MM.1S (cell line): ENCODE measurements at regions not wholly inside any gene's neighbourhood (a gene's known extent, or its start where the extent isn't known, plus 50 kb on each side); places are given as distances from the start of the nearest gene placed in this dataset.

Source experiments
- EZH2 ChIP-seq: fragments of 300-600 bp; sonication (generic); optimal IDR thresholded peaks from 2 replicates; pipeline ENCODE3; 2017; ENCODE audit warnings: low read depth, mild to moderate bottlenecking, antibody characterized with exemption, low read length, mixed read lengths
- EZH2phosphoT487 ChIP-seq: fragments of 300-600 bp; sonication (generic); IDR thresholded peaks from 2 replicates; pipeline ENCODE4 v1.6.1; 2018; ENCODE audit warnings: antibody characterized with exemption, low read length
- TF ChIP-seq, protein P1 (sequence below): fragments of 300-600 bp; sonication (generic); IDR thresholded peaks from 2 replicates; pipeline ENCODE4 v1.5.1; 2016; ENCODE audit warnings: antibody characterized with exemption, low read length, mixed read lengths

DNA sequence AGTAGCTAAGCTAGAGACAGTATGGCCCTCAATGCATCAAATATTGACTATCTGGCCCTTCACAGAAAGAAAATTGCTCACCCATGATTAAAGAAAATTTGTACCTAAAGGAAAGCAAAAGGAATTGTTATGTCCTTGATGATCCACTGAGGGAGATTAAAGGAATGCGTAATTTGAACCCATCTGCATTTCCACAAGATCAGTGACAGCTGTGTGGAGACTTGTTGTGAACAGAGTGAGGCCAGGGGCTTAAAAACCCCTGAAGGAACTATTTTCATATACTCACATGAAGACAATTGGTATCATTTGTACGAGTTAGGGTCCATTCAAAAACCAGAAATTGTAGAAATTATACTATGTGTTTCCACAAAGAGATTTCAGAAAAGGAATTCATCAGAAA lies 1908.1 kb upstream of the SEL1L start:
- TF ChIP-seq, protein P1, sequence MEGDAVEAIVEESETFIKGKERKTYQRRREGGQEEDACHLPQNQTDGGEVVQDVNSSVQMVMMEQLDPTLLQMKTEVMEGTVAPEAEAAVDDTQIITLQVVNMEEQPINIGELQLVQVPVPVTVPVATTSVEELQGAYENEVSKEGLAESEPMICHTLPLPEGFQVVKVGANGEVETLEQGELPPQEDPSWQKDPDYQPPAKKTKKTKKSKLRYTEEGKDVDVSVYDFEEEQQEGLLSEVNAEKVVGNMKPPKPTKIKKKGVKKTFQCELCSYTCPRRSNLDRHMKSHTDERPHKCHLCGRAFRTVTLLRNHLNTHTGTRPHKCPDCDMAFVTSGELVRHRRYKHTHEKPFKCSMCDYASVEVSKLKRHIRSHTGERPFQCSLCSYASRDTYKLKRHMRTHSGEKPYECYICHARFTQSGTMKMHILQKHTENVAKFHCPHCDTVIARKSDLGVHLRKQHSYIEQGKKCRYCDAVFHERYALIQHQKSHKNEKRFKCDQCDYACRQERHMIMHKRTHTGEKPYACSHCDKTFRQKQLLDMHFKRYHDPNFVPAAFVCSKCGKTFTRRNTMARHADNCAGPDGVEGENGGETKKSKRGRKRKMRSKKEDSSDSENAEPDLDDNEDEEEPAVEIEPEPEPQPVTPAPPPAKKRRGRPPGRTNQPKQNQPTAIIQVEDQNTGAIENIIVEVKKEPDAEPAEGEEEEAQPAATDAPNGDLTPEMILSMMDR = no peak
- TF ChIP-seq EZH2 (no peak), EZH2phosphoT487 (no peak)
